HCT116 (cell line): ENCODE measurements at regions not wholly inside any gene's neighbourhood (a gene's known extent, or its start where the extent isn't known, plus 50 kb on each side); places are given as distances from the start of the nearest gene placed in this dataset.

Source experiments
- CTCF ChIP-seq, 3 experiments: fragments of 200-600 bp in 1 of 3; sonication (generic) in 1 of 3; IDR thresholded peaks in 2 of 3; conservative IDR thresholded peaks in 1 of 3; 2 replicates each; pipeline ENCODE4 v1.5.1; 2012 to 2017; ENCODE audit warnings: low read depth in 2 of 3, low read length in 2 of 3, antibody characterized with exemption in 1 of 3, borderline replicate concordance in 1 of 3, control low read depth in 1 of 3, mild to moderate bottlenecking in 1 of 3, mixed read lengths in 1 of 3, mixed run types in 1 of 3, moderate library complexity in 1 of 3; ENCODE audit not compliant: insufficient read depth in 1 of 3
- ELF1 ChIP-seq: IDR thresholded peaks from 2 replicates; pipeline ENCODE4 v1.6.1; 2012; ENCODE audit warnings: low read depth, borderline replicate concordance
- EZH2 ChIP-seq: fragments of 200-600 bp; sonication (generic); IDR thresholded peaks from 2 replicates; pipeline ENCODE4 v1.6.1; 2017; ENCODE audit warnings: antibody characterized with exemption, mixed run types
- EZH2phosphoT487 ChIP-seq: fragments of 200-600 bp; IDR thresholded peaks from 2 replicates; pipeline ENCODE4 v1.6.1; 2018; ENCODE audit warnings: antibody characterized with exemption, borderline replicate concordance
- JUND ChIP-seq: IDR thresholded peaks from 2 replicates; pipeline ENCODE4 v1.6.1; 2012
- POLR2A ChIP-seq: IDR thresholded peaks from 2 replicates; pipeline ENCODE4 v1.7.0; 2011; ENCODE audit warnings: borderline replicate concordance; ENCODE audit not compliant: insufficient read depth, insufficient read length; ENCODE audit errors: extremely low read depth
- POLR2AphosphoS5 ChIP-seq: IDR thresholded peaks from 2 replicates; pipeline ENCODE4 v1.6.1; 2011; ENCODE audit warnings: mild to moderate bottlenecking, low read depth, low read length, moderate library complexity
- REST ChIP-seq: IDR thresholded peaks from 2 replicates; pipeline ENCODE4 v1.6.1; 2012; ENCODE audit warnings: low read depth
- ZFX ChIP-seq: fragments of 450-650 bp; IDR thresholded peaks from 2 replicates; pipeline ENCODE4 v1.6.1; 2017
- TF ChIP-seq, protein P1 (sequence below): IDR thresholded peaks from 2 replicates; pipeline ENCODE4 v1.6.1; 2012

- TF ChIP-seq JUND, result no peak
- TF ChIP-seq EZH2, result no peak
- TF ChIP-seq POLR2A, result no peak
- TF ChIP-seq CTCF (IDR thresholded peaks at IDR 0.05 in 2 of 3, conservative IDR thresholded peaks at IDR 0.05 in 1 of 3; ENCODE audit: borderline replicate concordance in 1 of 3, insufficient read depth in 1 of 3, low read depth in 2 of 3, low read length in 2 of 3), result no peak
- TF ChIP-seq REST, result no peak
- TF ChIP-seq, protein P1, sequence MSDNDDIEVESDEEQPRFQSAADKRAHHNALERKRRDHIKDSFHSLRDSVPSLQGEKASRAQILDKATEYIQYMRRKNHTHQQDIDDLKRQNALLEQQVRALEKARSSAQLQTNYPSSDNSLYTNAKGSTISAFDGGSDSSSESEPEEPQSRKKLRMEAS, result no peak
- TF ChIP-seq ZFX, result no peak
- no peak for TF ChIP-seq ELF1
- TF ChIP-seq POLR2AphosphoS5, result no peak
- TF ChIP-seq EZH2phosphoT487, result no peak
Measured at GRCh38 chrX:94455782-94456181, 781.8 kb downstream of the FAM133A start.
